Colon (tissue), 2 donors: ENCODE measurements at regions not wholly inside any gene's neighbourhood (a gene's known extent, or its start where the extent isn't known, plus 50 kb on each side); places are given as distances from the start of the nearest gene placed in this dataset.
A peak's percentile ranks its signal among the peaks of the same experiment; 100 is the strongest.
"Not testable (repeated sequence)": the region's sequence is repeated elsewhere in the genome, so short reads cannot be mapped to it uniquely, and the experiment has no call there.

Experiments used
- FAIRE-seq: peaks from 2 replicates; lab custom pipeline; 2012; peaks lifted over from hg19 to GRCh38; lab: Jason Lieb, UNC
- donor health status: control.
- donor health status: control.

DNA sequence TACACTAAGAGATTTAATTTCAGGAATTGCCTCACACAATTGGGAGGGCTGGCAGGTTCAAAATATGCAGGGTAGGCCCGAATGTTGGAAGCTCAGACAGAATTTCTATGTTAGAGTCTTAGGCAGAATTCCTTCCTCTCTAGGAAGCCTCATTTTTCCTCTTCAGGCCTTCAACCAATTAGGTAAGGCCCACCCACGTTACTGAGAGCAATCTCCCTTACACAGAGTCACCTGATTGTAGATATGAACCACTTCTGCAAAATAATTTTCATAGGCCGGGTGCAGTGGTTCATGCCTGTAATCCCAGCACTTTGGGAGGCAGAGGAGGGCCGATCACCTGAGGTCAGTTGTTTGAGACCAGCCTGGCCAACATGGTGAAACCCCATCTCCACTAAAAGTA is 50.2 kb upstream of the HIVEP1 start:
- FAIRE-seq = no peak

GRCh38 chr6:11960909-11961779 is 51.0 kb upstream of the HIVEP1 start:
- FAIRE-seq = no peak

- no peak for FAIRE-seq
Observed at GRCh38 chr6:11956781-11957180, 55.3 kb upstream of the HIVEP1 start.

DNA sequence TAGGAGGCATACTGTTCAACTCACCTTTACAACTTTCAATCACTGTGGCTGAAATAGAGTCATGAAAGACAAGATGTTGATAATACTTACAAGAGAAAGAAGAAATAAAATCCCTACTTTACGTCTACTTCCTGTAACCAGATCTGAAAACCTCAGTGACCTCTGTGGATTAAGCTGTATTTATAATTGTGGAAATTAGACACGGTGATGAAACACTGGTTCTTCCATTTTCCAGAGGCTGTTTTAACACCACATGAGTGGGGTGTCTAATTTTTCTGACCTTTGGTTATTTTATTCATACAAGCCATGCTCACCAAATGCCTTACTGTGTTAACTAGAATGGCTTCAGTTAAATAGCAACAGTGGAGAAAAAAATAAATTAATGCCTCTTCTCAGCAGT is 58.5 kb upstream of the HIVEP1 start:
- FAIRE-seq = no peak

GRCh38 chr6:11952316-11952715 is 59.8 kb upstream of the HIVEP1 start:
- FAIRE-seq = no peak

DNA sequence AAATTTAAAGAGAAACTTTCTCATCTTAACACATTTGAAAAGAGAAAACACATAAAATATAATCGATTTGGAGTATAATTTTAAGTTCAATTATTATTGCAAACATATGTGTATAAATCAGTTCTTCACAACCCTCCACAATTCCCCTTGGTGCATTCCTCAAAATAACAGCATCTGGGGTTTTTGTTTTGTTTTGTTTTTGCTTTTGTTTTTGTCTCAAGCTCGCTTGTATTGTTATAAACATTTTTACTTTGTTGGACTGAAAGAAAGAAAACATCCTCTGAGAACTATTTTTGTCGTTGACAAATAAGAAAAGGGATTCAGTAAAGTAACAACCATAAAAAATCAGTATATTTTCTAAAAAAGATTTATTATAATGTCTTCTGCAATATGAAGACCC is 60.2 kb upstream of the HIVEP1 start:
- no peak for FAIRE-seq

- no peak for FAIRE-seq
Observed at GRCh38 chr6:11950109-11950508, 62.0 kb upstream of the HIVEP1 start.

DNA sequence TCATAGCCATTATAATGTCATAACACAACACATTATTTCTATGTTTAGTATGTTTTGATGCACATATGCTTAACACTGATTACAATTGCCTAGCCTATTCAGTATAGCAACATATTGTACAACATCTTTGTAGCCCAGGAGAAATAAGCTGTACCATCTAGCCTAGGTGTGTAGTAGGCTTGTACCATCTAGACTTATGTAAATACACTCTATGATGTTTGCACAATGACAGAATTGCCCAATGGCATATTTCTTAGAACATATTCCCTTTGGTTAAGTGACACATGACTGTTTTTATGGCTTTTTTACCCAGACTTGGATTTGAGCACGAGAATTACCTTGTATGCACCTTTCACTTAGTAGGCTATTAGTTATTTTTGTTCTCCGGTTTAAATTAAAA is 64.5 kb upstream of the HIVEP1 start:
- no peak for FAIRE-seq

- no peak for FAIRE-seq
Observed at GRCh38 chr6:11947063-11947462, 65.0 kb upstream of the HIVEP1 start.

DNA sequence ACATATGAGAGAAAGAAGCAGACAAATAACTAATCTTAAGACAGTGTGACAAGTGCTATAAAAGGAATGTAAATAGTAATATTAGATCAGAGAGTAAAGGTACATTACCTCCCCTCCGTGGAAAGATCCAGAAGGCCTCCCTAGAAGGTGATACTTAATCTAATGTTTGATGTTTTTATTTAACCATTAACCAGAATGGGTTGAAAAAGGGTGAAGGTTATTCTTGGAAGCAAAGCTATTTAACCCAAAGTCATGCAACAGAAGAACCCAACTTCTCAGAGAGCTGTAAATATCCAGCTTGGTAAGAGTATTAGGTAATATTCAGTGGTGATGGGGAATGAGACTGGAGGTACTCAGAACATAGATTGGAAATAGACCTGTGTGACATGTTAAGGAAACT is 68.0 kb upstream of the HIVEP1 start:
- FAIRE-seq = no peak

DNA sequence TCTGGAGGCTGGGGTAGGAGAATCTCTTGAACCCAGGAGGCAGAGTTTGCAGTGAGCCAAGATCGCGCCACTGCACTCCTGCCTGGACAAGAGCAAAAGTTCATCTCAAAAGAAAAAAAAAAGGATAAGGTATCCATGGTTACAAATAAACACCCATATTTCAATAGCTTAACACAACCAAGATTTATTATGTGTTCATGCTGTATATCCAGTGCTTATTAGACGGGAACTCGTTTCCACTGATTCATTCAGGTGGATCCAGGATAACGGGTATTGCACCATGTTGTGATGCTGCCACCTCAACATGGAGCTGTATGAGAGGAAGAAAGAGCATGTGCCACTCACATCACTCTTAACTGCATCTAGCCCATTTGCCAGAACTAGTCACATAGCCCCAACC is 69.1 kb upstream of the HIVEP1 start:
- FAIRE-seq = no peak

DNA sequence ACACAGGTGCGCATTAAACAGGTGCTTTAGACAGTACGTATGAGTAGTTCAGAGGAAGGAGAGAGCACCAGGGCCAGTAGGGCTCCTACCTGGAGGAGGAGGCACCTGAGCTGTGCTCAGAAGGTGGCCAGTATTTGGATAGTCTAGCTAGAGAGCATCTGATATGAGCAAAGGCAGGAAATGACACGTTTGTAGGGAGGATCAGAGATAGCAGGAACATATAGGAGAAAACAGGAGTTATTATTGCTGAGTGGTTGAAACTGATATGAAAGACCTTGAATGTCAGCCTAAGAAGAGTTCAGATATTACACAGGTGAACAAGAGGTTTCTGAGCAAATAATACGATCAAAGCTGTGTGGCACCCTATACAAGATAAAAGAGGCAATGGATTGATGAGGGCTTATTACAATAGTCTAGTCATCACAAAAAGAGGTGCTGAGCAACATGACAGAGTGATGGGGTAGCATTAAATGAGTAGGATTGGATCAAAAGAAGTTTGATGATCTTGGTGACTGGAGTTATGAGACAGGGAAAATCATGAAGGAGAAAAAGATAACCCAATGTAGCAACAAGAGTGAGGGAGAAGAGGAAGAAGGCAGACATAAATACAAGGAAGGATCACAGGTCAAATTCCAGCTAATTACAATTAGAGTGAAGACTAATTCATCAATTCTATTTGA is 69.8 kb upstream of the HIVEP1 start:
- FAIRE-seq = no peak

DNA sequence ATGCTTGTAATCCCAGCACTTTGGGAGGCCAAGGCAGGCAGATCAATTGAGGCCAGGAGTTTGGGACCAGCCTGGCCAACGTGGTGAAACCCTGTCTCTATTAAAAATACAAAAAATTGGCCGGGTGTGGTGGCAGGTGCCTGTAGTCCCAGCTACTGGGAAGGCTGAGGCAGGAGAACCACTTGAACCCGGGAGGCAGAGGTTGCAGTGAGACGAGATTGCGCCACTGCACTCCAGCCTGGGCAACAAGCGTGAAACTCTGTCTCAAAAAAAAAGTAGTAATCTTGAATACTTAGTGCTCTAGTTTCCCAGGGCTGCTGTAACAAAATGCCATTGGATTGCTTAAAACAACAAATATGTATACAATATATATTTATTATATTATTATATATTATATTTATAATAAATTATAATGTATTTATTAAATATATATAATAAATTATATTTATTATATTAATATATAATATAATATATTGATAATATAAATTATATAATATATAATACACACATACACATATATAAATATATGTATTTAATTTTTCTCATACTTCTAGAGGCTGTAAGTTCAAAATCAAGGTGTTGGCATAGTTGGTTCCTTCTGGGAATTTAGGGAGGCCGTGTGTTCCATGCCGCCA is 71.5 kb upstream of the HIVEP1 start:
- peak; percentile 72 for FAIRE-seq

- no peak for FAIRE-seq
Observed at GRCh38 chr6:11938285-11938890, 73.7 kb upstream of the HIVEP1 start.

- FAIRE-seq = no peak
Observed at GRCh38 chr6:11934638-11935037, 77.5 kb upstream of the HIVEP1 start.

- FAIRE-seq = not testable (repeated sequence)
Observed at GRCh38 chr6:11932892-11933291, 79.2 kb upstream of the HIVEP1 start.

- no peak for FAIRE-seq
Observed at GRCh38 chr6:11931296-11932035, 80.6 kb upstream of the HIVEP1 start.

- not testable (repeated sequence) for FAIRE-seq
Observed at GRCh38 chr6:11930834-11931233, 81.3 kb upstream of the HIVEP1 start.

DNA sequence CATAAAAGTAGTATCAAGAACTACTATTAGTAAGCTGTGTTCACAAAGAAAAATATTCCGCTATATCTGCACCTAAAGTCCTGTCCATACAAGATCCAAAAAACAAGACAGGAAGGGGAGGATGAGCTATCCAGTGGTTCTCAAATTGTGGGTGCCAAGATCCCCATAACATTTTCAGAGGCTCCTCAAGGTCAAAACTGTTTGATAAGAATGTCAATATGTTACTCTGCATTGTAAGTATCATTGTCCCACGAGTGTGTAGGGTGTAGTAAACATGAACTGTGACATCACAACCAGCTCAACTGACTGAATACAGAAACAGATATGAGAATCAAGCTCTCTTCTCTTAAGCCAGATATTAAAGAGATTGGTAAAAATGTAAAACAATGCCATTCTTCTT is 81.9 kb upstream of the HIVEP1 start:
- FAIRE-seq = no peak

GRCh38 chr6:11929241-11929835 is 82.8 kb upstream of the HIVEP1 start:
- no peak for FAIRE-seq

DNA sequence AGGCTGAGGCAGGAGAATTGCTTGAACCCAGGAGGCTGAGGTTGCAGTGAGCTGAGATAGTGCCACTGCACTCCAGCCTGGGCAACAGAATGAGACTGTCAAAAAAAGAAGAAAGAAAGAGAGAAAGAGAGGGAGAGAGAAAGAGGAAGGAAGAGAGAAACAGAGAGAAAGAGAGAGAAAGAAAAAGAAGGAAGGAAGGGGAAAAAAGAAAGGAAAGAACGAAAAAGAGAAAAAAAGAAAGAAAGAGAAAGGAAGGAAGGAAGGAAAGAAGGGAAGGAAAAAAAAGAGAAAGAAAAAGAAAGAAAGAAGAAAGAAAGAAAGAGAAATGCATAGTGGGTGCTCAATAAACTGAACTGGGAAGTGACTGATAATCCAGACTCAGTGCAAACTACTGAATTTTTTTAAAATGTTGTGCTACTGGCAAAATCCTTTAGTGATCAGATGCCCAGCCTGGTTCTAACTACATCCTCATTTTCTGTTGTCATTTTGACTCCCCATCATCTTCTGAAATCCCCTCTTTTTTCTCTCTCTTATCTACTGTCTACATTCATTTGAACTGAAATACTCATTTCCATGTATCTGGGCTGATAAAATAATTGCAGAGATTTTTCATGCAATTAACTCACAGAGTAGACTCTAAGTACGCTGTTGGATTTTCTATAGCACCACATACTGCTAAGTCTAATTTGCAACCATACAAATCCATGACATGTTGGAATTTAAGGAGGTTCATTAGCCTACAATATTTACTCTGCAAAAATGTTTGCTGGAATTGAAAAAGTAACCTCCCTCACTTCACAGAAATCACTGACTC is 85.3 kb upstream of the HIVEP1 start:
- FAIRE-seq = no peak
